PFSK-1 (cell line): ENCODE measurements at regions not wholly inside any gene's neighbourhood (a gene's known extent, or its start where the extent isn't known, plus 50 kb on each side); places are given as distances from the start of the nearest gene placed in this dataset.

Experiments used
- SIN3A ChIP-seq: IDR thresholded peaks from 2 replicates; pipeline ENCODE4 v1.6.1; 2012; ENCODE audit warnings: mild to moderate bottlenecking, low read length, moderate library complexity, borderline replicate concordance; ENCODE audit not compliant: insufficient read depth
- TAF1 ChIP-seq: IDR thresholded peaks from 2 replicates; pipeline ENCODE4 v1.6.1; 2012; ENCODE audit warnings: low read length, control low read depth, borderline replicate concordance; ENCODE audit not compliant: insufficient read depth

DNA sequence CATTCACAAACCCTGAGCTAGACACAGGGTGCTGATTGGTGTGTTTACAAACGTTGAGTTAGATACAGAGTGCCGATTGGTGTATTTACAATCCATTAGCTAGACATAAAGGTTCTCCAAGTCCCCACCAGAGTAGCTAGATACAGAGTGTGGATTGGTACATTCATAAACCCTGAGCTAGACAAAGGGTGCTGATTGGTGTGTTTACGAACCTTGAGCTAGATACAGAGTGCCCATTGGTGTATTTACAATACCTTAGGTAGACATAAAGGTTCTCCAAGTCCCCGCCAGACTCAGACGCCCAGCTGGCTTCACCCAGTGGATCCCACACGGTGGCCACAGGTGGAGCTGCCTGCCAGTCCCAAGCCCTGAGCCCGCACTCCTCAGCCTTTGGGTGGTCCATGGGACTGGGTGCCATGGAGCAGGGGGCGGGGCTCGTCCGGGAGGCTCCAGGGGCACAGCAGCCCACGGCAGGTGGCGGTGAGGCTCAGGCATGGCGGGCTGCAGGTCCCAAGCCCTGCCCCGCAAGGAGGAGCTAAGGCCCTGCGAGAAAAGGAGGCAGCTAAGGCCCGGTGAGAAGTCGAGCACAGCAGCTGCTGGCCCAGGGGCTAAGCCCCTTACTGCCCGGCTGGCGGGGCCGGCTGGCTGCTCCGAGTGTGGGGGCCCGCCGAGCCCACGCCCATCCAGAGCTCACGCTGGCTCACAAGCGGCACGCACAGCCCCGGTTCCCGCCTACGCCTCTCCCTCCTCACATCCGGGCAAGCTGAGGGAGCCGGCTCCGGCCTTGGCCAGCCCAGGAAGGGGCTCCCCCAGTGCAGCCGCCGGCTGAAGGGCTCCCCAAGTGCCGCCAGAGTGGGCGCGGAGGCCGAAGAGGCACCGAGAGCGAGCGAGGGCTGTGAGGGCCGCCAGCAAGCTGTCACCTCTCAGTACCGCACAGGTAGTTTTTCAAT lies 1039.2 kb upstream of the CDH9 start:
- TF ChIP-seq SIN3A = no peak
- no peak for TF ChIP-seq TAF1
